Fibroblast of lung (primary cell): ENCODE measurements at regions not wholly inside any gene's neighbourhood (a gene's known extent, or its start where the extent isn't known, plus 50 kb on each side); places are given as distances from the start of the nearest gene placed in this dataset.

ENCODE experiments used
- DNase-seq, 2 donors: peaks; one replicate each; pipeline versions ENCODE4 v3.0.0 to v3.0.0-alpha.2; 2010; ENCODE audit warnings: low read depth in 2 of 2
- H2AFZ ChIP-seq: 2 replicates; pipeline ENCODE4 v1.5.1; 2012; ENCODE audit warnings: low read length, control low read depth, inconsistent platforms
- H3K27ac ChIP-seq: 2 replicates; pipeline ENCODE4 v1.5.1; 2011; ENCODE audit warnings: low read length, control low read depth; ENCODE audit not compliant: insufficient read depth
- H3K27me3 ChIP-seq: 2 replicates; pipeline ENCODE4 v1.5.1; 2011; ENCODE audit warnings: mild to moderate bottlenecking, low read length; ENCODE audit not compliant: control insufficient read depth, insufficient read depth
- H3K36me3 ChIP-seq: 2 replicates; pipeline ENCODE4 v1.5.1; 2011; ENCODE audit warnings: low read length; ENCODE audit not compliant: control insufficient read depth, insufficient read depth
- H3K4me1 ChIP-seq: 2 replicates; pipeline ENCODE4 v1.5.1; 2011; ENCODE audit warnings: low read length; ENCODE audit not compliant: control insufficient read depth, insufficient read depth; ENCODE audit errors: extremely low read depth
- H3K4me2 ChIP-seq: 2 replicates; pipeline ENCODE4 v1.5.1; 2011; ENCODE audit warnings: low read length, control low read depth; ENCODE audit not compliant: insufficient read depth; ENCODE audit errors: extremely low read depth
- H3K4me3 ChIP-seq, 4 experiments: fragments of 200-600 bp in 1 of 4; sonication (generic) in 1 of 4; replicated peaks in 1 of 4; 2 replicates each; pipeline ENCODE4 v1.5.1; 2011 to 2016; ENCODE audit warnings: low read length in 4 of 4, low read depth in 3 of 4, mild to moderate bottlenecking in 3 of 4, control low read depth in 2 of 4, inconsistent platforms in 1 of 4, mixed read lengths in 1 of 4; ENCODE audit not compliant: insufficient read depth in 1 of 4; ENCODE audit errors: control extremely low read depth in 1 of 4
- H3K79me2 ChIP-seq: 2 replicates; pipeline ENCODE4 v1.5.1; 2012; ENCODE audit warnings: mild to moderate bottlenecking, low read length, inconsistent platforms; ENCODE audit not compliant: control insufficient read depth, insufficient read depth
- H3K9ac ChIP-seq: 2 replicates; pipeline ENCODE4 v1.5.1; 2011; ENCODE audit warnings: mild to moderate bottlenecking, low read length, control low read depth; ENCODE audit not compliant: insufficient read depth
- H3K9me3 ChIP-seq: 2 replicates; pipeline ENCODE4 v1.5.1; 2012; ENCODE audit warnings: low read depth, low read length; ENCODE audit not compliant: control insufficient read depth, insufficient read depth
- H4K20me1 ChIP-seq: 2 replicates; pipeline ENCODE4 v1.5.1; 2011; ENCODE audit warnings: low read length; ENCODE audit not compliant: control insufficient read depth, insufficient read depth; ENCODE audit errors: extremely low read depth
- CTCF ChIP-seq, 2 donors: IDR thresholded peaks in 1 of 2; conservative IDR thresholded peaks in 1 of 2; 1 replicate in 1 of 2; 2 replicates in 1 of 2; pipeline ENCODE4 v1.5.1; 2011 to 2012; ENCODE audit warnings: low read length in 2 of 2, control low read depth in 1 of 2, inconsistent platforms in 1 of 2, low read depth in 1 of 2, mild to moderate bottlenecking in 1 of 2
- EZH2 ChIP-seq: IDR thresholded peaks from 2 replicates; pipeline ENCODE4 v1.5.1; 2012; ENCODE audit warnings: low read length, control low read depth, mild to moderate bottlenecking; ENCODE audit errors: missing control alignments

GRCh38 chr5:163766936-163767670 lies 261.7 kb downstream of the MAT2B start:
- Histone ChIP-seq H2AFZ (no peak overlapping the region), H3K4me2 (no peak overlapping the region), H3K27ac (no peak overlapping the region), H3K4me3 (no peak overlapping the region), H3K79me2 (no peaks in the 10 kb centered on the region), H3K27me3 (no peaks in the 10 kb centered on the region), H3K36me3 (no peaks in the 10 kb centered on the region), H4K20me1 (no peaks in the 10 kb centered on the region), H3K9me3 (no peaks in the 10 kb centered on the region), H3K4me1 (no peaks in the 10 kb centered on the region), H3K9ac (no peak overlapping the region)
- TF ChIP-seq CTCF (conservative IDR thresholded peaks at IDR 0.05 in 1 of 2, IDR thresholded peaks at IDR 0.05 in 1 of 2; ENCODE audit: low read depth in 1 of 2, low read length in 2 of 2) = no peak
- TF ChIP-seq EZH2 = no peak
- DNase-seq = peak in 1 of 2 donors; percentile 15

GRCh38 chr5:163770625-163771024 lies 265.2 kb downstream of the MAT2B start:
- TF ChIP-seq EZH2 (no peak), CTCF (conservative IDR thresholded peaks at IDR 0.05 in 1 of 2, IDR thresholded peaks at IDR 0.05 in 1 of 2; ENCODE audit: low read depth in 1 of 2, low read length in 2 of 2) (no peak)
- no peak overlapping the region for H2AFZ ChIP-seq
- DNase-seq = no peak
- H3K9me3 ChIP-seq = no peaks in the 10 kb centered on the region
- no peak overlapping the region for H3K9ac ChIP-seq
- no peaks in the 10 kb centered on the region for H3K27me3 ChIP-seq
- no peak overlapping the region for H3K4me3 ChIP-seq
- no peaks in the 10 kb centered on the region for H4K20me1 ChIP-seq
- no peaks in the 10 kb centered on the region for H3K79me2 ChIP-seq
- no peak overlapping the region for H3K27ac ChIP-seq
- no peaks in the 10 kb centered on the region for H3K4me1 ChIP-seq
- no peak overlapping the region for H3K4me2 ChIP-seq
- H3K36me3 ChIP-seq = no peaks in the 10 kb centered on the region

- Histone ChIP-seq H3K27ac (no peak overlapping the region), H3K4me2 (no peak overlapping the region), H3K4me3 (no peak overlapping the region), H3K9ac (no peak overlapping the region), H4K20me1 (no peaks in the 10 kb centered on the region), H2AFZ (peak overlapping the region; percentile 9), H3K79me2 (no peaks in the 10 kb centered on the region), H3K4me1 (no peaks in the 10 kb centered on the region), H3K9me3 (no peaks in the 10 kb centered on the region), H3K36me3 (no peaks in the 10 kb centered on the region), H3K27me3 (no peaks in the 10 kb centered on the region)
- TF ChIP-seq EZH2 = no peak
- DNase-seq = no peak
Observed at GRCh38 chr5:163772241-163772640, 266.8 kb downstream of the MAT2B start.
